IMR-90 (cell line): ENCODE measurements at regions not wholly inside any gene's neighbourhood (a gene's known extent, or its start where the extent isn't known, plus 50 kb on each side); places are given as distances from the start of the nearest gene placed in this dataset.

ENCODE experiments used
- ATAC-seq: fragments of 200-7000 bp; cut with Tn5 transposase; 2 replicates; pipeline ENCODE4 v1.9.1; 2020; ENCODE audit warnings: low read depth, mild to moderate bottlenecking, moderate library complexity
- BruUV-seq: library from RNA; stranded (reverse); fragments of 400-500 nt; replicated peaks from 2 replicates; lab custom pipeline; 2021; lab: Mats Ljungman, UMichigan
- CTCF ChIA-PET: fragments of 300-600 bp; formaldehyde crosslinking; extraction: SDS; loops from one replicate; lab custom pipeline; 2021; ENCODE audit warnings: antibody characterized with exemption; lab: Yijun Ruan, JAX
- POLR2A ChIA-PET: fragments of 300-600 bp; sonication (Branson Sonifier 250); formaldehyde crosslinking; loops from one replicate; lab custom pipeline; 2022; ENCODE audit warnings: antibody characterized with exemption; ENCODE audit not compliant: unreplicated experiment; lab: Charles Lee
- DNase-seq: peaks from one replicate; pipeline ENCODE4 v3.0.0; 2013
- H2AFZ ChIP-seq: replicated peaks from 2 replicates; pipeline ENCODE3; 2013; ENCODE audit warnings: low read length, mild to moderate bottlenecking; ENCODE audit not compliant: poor library complexity
- H2AK5ac ChIP-seq: 2 replicates; pipeline ENCODE4 v1.6.1; 2013; ENCODE audit warnings: low read depth, low read length, inconsistent platforms
- H2AK9ac ChIP-seq: replicated peaks from 2 replicates; pipeline ENCODE3; 2013; ENCODE audit warnings: mild to moderate bottlenecking, low read depth, low read length, moderate library complexity; ENCODE audit not compliant: poor library complexity
- H2BK120ac ChIP-seq: 2 replicates; pipeline ENCODE4 v1.6.1; 2013; ENCODE audit warnings: low read depth, low read length, inconsistent platforms
- H2BK15ac ChIP-seq: 3 replicates; pipeline ENCODE4 v1.6.1; 2013; ENCODE audit warnings: low read depth, low read length, inconsistent platforms
- H2BK20ac ChIP-seq: 2 replicates; pipeline ENCODE4 v1.6.1; 2013; ENCODE audit warnings: low read depth, mild to moderate bottlenecking, inconsistent platforms, low read length, moderate library complexity
- H2BK5ac ChIP-seq: 2 replicates; pipeline ENCODE4 v1.6.1; 2013; ENCODE audit warnings: mild to moderate bottlenecking, low read depth, low read length, inconsistent platforms; ENCODE audit not compliant: poor library complexity, severe bottlenecking
- H3K14ac ChIP-seq: replicated peaks from 2 replicates; pipeline ENCODE4 v1.6.1; 2013; ENCODE audit warnings: low read depth, low read length, inconsistent platforms
- H3K18ac ChIP-seq: 2 replicates; pipeline ENCODE4 v1.6.1; 2013; ENCODE audit warnings: low read depth, low read length, control low read depth
- H3K23ac ChIP-seq: 2 replicates; pipeline ENCODE4 v1.6.1; 2013; ENCODE audit warnings: low read depth, low read length, inconsistent platforms
- H3K27ac ChIP-seq: 2 replicates; pipeline ENCODE4 v1.5.1; 2013; ENCODE audit warnings: mild to moderate bottlenecking, control low read depth, low read length; ENCODE audit not compliant: insufficient read depth
- H3K27me3 ChIP-seq: 2 replicates; pipeline ENCODE4 v1.6.1; 2013; ENCODE audit warnings: low read length; ENCODE audit not compliant: control insufficient read depth, insufficient read depth
- H3K36me3 ChIP-seq: 2 replicates; pipeline ENCODE4 v1.6.1; 2013; ENCODE audit warnings: low read length, mixed read lengths; ENCODE audit not compliant: control insufficient read depth, insufficient read depth
- H3K4ac ChIP-seq: 2 replicates; pipeline ENCODE4 v1.6.1; 2013; ENCODE audit warnings: low read depth, low read length, inconsistent platforms
- H3K4me1 ChIP-seq: 2 replicates; pipeline ENCODE4 v1.6.1; 2013; ENCODE audit warnings: low read length, mixed read lengths; ENCODE audit not compliant: control insufficient read depth, insufficient read depth
- H3K4me2 ChIP-seq: 2 replicates; pipeline ENCODE4 v1.6.1; 2013; ENCODE audit warnings: low read depth, mild to moderate bottlenecking, control low read depth, low read length, moderate library complexity
- H3K4me3 ChIP-seq: 2 replicates; pipeline ENCODE4 v1.5.1; 2013; ENCODE audit warnings: low read depth, mild to moderate bottlenecking, control low read depth, low read length, moderate library complexity; ENCODE audit not compliant: insufficient read depth
- H3K56ac ChIP-seq: 2 replicates; pipeline ENCODE4 v1.6.1; 2013; ENCODE audit warnings: low read length, inconsistent platforms; ENCODE audit not compliant: insufficient read depth; ENCODE audit errors: extremely low read depth
- H3K79me1 ChIP-seq, 2 experiments: 2 replicates each; pipeline ENCODE4 v1.6.1; 2013; ENCODE audit warnings: low read length in 2 of 2, inconsistent platforms in 1 of 2, low read depth in 1 of 2
- H3K9ac ChIP-seq: 2 replicates; pipeline ENCODE4 v1.6.1; 2013; ENCODE audit warnings: low read depth, low read length, control low read depth
- H3K9me1 ChIP-seq: 2 replicates; pipeline ENCODE4 v1.6.1; 2013; ENCODE audit warnings: low read length, inconsistent platforms; ENCODE audit not compliant: insufficient read depth
- H3K9me3 ChIP-seq: 2 replicates; pipeline ENCODE4 v1.6.1; 2013; ENCODE audit warnings: low read length; ENCODE audit not compliant: control insufficient read depth, insufficient read depth
- H4K20me1 ChIP-seq: 2 replicates; pipeline ENCODE4 v1.6.1; 2013; ENCODE audit warnings: low read length, inconsistent platforms; ENCODE audit not compliant: insufficient read depth
- H4K5ac ChIP-seq: 2 replicates; pipeline ENCODE4 v1.6.1; 2013; ENCODE audit warnings: mild to moderate bottlenecking, low read depth, low read length, control low read depth
- H4K8ac ChIP-seq, 2 experiments: 2 replicates each; pipeline ENCODE4 v1.6.1; 2013; ENCODE audit warnings: low read depth in 2 of 2, low read length in 2 of 2, control low read depth in 1 of 2, inconsistent platforms in 1 of 2
- H4K91ac ChIP-seq: 2 replicates; pipeline ENCODE4 v1.6.1; 2013; ENCODE audit warnings: low read depth, low read length, inconsistent platforms; ENCODE audit not compliant: insufficient read depth
- BHLHE40 ChIP-seq: fragments of 150-350 bp; IDR thresholded peaks from 2 replicates; pipeline ENCODE4 v1.6.1; 2016; ENCODE audit warnings: mild to moderate bottlenecking, low read depth, low read length
- CHD1 ChIP-seq: IDR thresholded peaks from 2 replicates; pipeline ENCODE4 v1.6.1; 2012; ENCODE audit warnings: low read depth, low read length, improper control_type of control experiment
- ELK1 ChIP-seq: fragments of 150-350 bp; IDR thresholded peaks from 2 replicates; pipeline ENCODE4 v1.6.1; 2016; ENCODE audit warnings: low read depth, mild to moderate bottlenecking, low read length, moderate library complexity, borderline replicate concordance
- FOS ChIP-seq: fragments of 150-350 bp; IDR thresholded peaks from 2 replicates; pipeline ENCODE4 v1.6.1; 2016; ENCODE audit warnings: low read depth, low read length
- NFE2L2 ChIP-seq: fragments of 150-350 bp; IDR thresholded peaks from 2 replicates; pipeline ENCODE4 v1.6.1; 2016; ENCODE audit warnings: low read depth, mild to moderate bottlenecking, low read length
- RAD21 ChIP-seq: IDR thresholded peaks from 2 replicates; pipeline ENCODE4 v1.6.1; 2012; ENCODE audit warnings: low read length, improper control_type of control experiment
- RCOR1 ChIP-seq: IDR thresholded peaks from 2 replicates; pipeline ENCODE4 v1.6.1; 2012; ENCODE audit warnings: mild to moderate bottlenecking, low read length, improper control_type of control experiment; ENCODE audit not compliant: insufficient replicate concordance
- whole genome bisulfite sequencing, 2 experiments: methylation state at CpG; one replicate each; pipeline versions ENCODE4 v1.1.5 to v1.1.7; 2013; ENCODE audit warnings: missing lambda C conversion rate in 2 of 2; ENCODE audit not compliant: insufficient read length in 1 of 2; ENCODE audit errors: extremely low coverage in 2 of 2; 5-methylcytosine and 5-hydroxymethylcytosine counted together
- dilution Hi-C: fragments of 300-500 bp; cut with HindIII; formaldehyde crosslinking; loops from one replicate; pipeline ENCODE4 v1.14.3; 2018; ENCODE audit warnings: low sequenced_read_pairs; ENCODE audit not compliant: unreplicated experiment
- in situ Hi-C: fragments of 300-500 bp; cut with MboI; formaldehyde crosslinking; loops from 3 replicates; pipeline ENCODE4 v1.14.3; 2019; ENCODE audit warnings: low sequenced_read_pairs, inconsistent platforms, mixed read lengths
- intact Hi-C: fragments of 100-400 bp; cut with micrococcal nuclease; formaldehyde crosslinking; loops from 2 replicates; pipeline ENCODE4 v1.10.0; 2022

- Histone ChIP-seq H4K91ac (no peak overlapping the region), H3K14ac (no peak overlapping the region), H3K23ac (no peak overlapping the region), H3K36me3 (no peaks in the 10 kb centered on the region), H2AK9ac (no peak overlapping the region), H2AFZ (no peak overlapping the region), H3K4ac (no peak overlapping the region), H4K20me1 (no peaks in the 10 kb centered on the region), H3K4me3 (no peak overlapping the region), H3K27me3 (peaks cover 16% of the 10 kb centered on the region), H3K27ac (no peak overlapping the region), H2AK5ac (no peak overlapping the region), H3K9me1 (no peaks in the 10 kb centered on the region), H3K56ac (no peak overlapping the region), H4K5ac (no peak overlapping the region), H3K9me3 (no peaks in the 10 kb centered on the region), H2BK5ac (no peak overlapping the region), H3K4me1 (no peaks in the 10 kb centered on the region), H2BK15ac (no peak overlapping the region), H3K4me2 (no peak overlapping the region), H3K79me1 (no peaks in the 10 kb centered on the region), H2BK20ac (no peak overlapping the region), H4K8ac (no peak overlapping the region), H2BK120ac (no peak overlapping the region), H3K9ac (no peak overlapping the region), H3K18ac (no peak overlapping the region)
- no TSS peak for BruUV-seq
- in situ Hi-C loops (no loop called here), dilution Hi-C loops (no loop called here), intact Hi-C loops (no loop called here)
- ChIA-PET CTCF (interaction anchor here (0.7 kb wide), 1 partner anchor 174 kb away, joined by 3 read pairs; no protein-coding TSS in a partner anchor), POLR2A (no interaction called here)
- no CpG with 5 or more reads among the region's 3 CpGs for WGBS, 2 experiments
- DNase-seq (no peak), ATAC-seq (no peak)
- TF ChIP-seq RCOR1 (no peak), CHD1 (no peak), RAD21 (no peak), ELK1 (no peak), FOS (no peak), NFE2L2 (no peak), BHLHE40 (no peak)
Observed at GRCh38 chr18:49707599-49707998, 105.7 kb downstream of the ACAA2 start.
